GM12892 (cell line): ENCODE measurements at regions not wholly inside any gene's neighbourhood (a gene's known extent, or its start where the extent isn't known, plus 50 kb on each side); places are given as distances from the start of the nearest gene placed in this dataset.

Source experiments
- POLR2A ChIP-seq: IDR thresholded peaks from 2 replicates; pipeline ENCODE4 v1.6.1; 2011; ENCODE audit warnings: low read depth, low read length, control low read depth
- POLR2AphosphoS5 ChIP-seq: IDR thresholded peaks from 2 replicates; pipeline ENCODE4 v1.6.1; 2011; ENCODE audit warnings: low read depth, low read length, control low read depth
- TAF1 ChIP-seq: IDR thresholded peaks from 2 replicates; pipeline ENCODE4 v1.6.1; 2011; ENCODE audit warnings: low read depth, mild to moderate bottlenecking, control low read depth, low read length, borderline replicate concordance

GRCh38 chr2:150925611-150926010, 336.1 kb downstream of the RBM43 start:
- TF ChIP-seq POLR2A (no peak), TAF1 (no peak), POLR2AphosphoS5 (no peak)
